ENCODE measurements at regions not wholly inside any gene's neighbourhood (a gene's known extent, or its start where the extent isn't known, plus 50 kb on each side); places are given as distances from the start of the nearest gene placed in this dataset.

DNA sequence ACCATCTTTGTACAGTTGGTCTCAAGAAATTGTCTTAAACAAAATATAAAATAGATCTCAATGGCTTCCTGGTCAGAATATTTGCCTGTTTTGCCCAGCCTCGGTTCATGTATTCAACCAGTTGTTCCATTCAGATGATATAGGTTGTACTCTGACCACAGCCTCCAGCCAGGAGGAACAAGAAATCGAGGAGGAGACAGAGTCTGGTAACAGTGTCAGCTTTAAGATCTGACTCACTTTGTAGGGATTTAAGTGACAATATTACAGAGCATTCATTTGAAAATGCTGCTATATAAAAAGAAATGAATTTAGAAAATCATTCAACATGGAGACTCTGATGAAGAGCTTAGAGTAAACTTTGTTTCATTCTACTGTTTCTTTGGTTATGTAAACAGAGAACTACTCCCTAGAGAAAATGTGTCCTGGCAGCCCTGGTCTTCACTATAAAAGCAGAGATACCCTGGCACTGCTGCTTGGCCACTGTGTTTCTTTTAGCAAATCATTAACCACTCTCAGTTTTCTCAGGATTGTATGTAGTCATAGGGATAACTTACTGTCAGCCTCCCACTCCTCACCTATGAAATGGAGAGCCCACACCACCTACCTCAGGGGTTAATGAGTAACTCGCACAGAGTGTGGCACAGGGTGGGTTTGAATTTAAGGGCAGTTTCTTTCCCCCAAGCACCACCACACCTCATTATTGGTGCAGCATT is 53.5 kb downstream of the PAGE2 start:
- TF ChIP-seq CTCF (IDR thresholded peaks at IDR 0.05) = no peak
- no peaks in the 10 kb centered on the region for H3K4me1 ChIP-seq
- no peak overlapping the region for H3K4me3 ChIP-seq
- no peak for DNase-seq (ENCODE audit: low spot score in 2 of 2)
- H3K9me3 ChIP-seq = no peaks in the 10 kb centered on the region
- H3K27ac ChIP-seq = no peak overlapping the region
- H3K27me3 ChIP-seq = no peaks in the 10 kb centered on the region
- intact Hi-C loops (cut with DNase I) = no loop called here
- no peaks in the 10 kb centered on the region for H3K36me3 ChIP-seq

DNA sequence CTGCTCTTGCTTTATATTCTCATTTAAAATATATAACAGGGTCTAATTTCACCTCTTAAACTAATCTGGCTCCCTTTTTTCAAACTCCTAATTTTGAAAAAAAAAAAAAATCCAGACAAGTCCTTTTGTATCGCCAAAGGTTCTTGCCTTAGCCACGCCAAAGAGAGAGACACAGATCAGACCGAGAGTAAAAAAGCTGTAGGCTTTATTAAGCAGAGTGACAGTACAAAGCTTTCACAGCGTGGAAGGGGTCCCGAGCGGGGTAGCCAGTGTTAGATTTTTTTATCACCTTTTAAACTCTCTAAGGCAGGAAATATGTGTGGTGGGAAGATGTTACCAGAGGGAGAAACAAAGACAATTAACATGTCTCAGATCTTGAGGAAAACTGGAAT is 54.1 kb downstream of the PAGE2 start:
- Histone ChIP-seq H3K36me3 (no peaks in the 10 kb centered on the region), H3K27me3 (no peaks in the 10 kb centered on the region), H3K27ac (no peak overlapping the region), H3K4me3 (no peak overlapping the region), H3K4me1 (no peaks in the 10 kb centered on the region), H3K9me3 (no peaks in the 10 kb centered on the region)
- no peak for TF ChIP-seq CTCF (IDR thresholded peaks at IDR 0.05)
- intact Hi-C loops (cut with DNase I) = no loop called here
- no peak for DNase-seq (ENCODE audit: low spot score in 2 of 2)

DNA sequence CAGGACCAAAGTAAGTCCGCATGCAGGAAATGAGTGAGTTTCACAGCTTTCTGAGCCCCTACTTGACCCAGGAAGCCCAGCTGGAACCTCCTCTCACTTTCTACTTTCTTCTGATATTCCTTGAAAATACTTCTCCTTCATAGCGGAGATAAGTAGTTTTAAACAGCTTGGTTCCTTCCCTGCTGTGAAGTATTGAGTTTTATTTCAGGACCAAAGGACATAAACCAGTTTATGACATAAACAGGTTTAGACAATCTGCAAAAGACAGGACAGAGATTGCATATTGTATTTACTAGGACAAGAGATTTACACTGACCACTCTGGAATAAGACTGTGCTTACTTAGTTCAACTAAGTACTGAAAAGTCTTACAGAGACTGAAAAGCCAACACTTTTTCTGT is 54.8 kb downstream of the PAGE2 start:
- Histone ChIP-seq H3K9me3 (no peaks in the 10 kb centered on the region), H3K27ac (no peak overlapping the region), H3K36me3 (no peaks in the 10 kb centered on the region), H3K4me1 (no peaks in the 10 kb centered on the region), H3K4me3 (no peak overlapping the region), H3K27me3 (no peaks in the 10 kb centered on the region)
- intact Hi-C loops (cut with DNase I) = no loop called here
- TF ChIP-seq CTCF (IDR thresholded peaks at IDR 0.05) = no peak
- no peak for DNase-seq (ENCODE audit: low spot score in 2 of 2)

DNA sequence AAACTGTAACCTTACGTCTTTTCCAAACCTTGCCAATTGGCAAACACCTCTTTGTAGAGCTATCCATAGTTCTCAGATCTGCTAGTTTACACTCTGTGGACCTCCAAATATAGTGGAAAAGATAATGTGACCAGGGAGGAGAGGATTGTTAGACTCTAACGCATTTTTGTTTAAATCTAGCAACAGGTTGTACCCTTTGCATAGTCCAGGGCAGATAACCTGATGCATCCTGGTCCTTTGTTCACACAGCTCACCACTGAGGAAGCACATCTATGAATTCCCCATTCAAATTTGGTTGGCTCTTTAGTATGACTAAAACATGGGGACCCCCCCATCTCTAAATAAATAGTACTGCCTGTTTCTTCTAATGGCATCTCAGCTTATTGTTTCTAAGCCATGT is 55.9 kb downstream of the PAGE2 start:
- no peaks in the 10 kb centered on the region for H3K27me3 ChIP-seq
- no peak overlapping the region for H3K27ac ChIP-seq
- intact Hi-C loops (cut with DNase I) = no loop called here
- no peaks in the 10 kb centered on the region for H3K4me1 ChIP-seq
- H3K4me3 ChIP-seq = no peak overlapping the region
- no peak for TF ChIP-seq CTCF (IDR thresholded peaks at IDR 0.05)
- H3K9me3 ChIP-seq = no peaks in the 10 kb centered on the region
- H3K36me3 ChIP-seq = no peaks in the 10 kb centered on the region
- DNase-seq (ENCODE audit: low spot score in 2 of 2) = no peak

DNA sequence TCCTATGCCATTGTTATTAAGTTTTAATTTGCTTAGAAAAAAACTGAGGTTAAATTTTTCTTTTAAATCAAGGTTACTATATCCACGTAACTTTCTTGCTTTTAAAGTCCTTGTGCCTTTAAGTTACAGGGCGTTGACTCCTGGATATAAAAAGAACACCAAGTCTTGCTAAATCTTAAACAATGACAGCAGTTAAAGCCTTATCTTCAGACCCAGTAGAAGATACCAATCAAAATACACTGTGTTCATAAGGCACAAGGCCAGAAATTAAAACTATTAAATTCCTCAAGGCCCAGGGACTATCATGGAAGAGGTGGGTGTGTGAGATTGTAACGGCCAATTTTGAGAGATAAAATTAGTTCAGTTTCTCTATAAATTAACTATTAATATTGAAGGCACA is 60.4 kb downstream of the PAGE2 start:
- no peak overlapping the region for H3K27ac ChIP-seq
- H3K4me1 ChIP-seq = no peaks in the 10 kb centered on the region
- no peak for DNase-seq (ENCODE audit: low spot score in 2 of 2)
- H3K27me3 ChIP-seq = no peaks in the 10 kb centered on the region
- H3K36me3 ChIP-seq = no peaks in the 10 kb centered on the region
- intact Hi-C loops (cut with DNase I) = no loop called here
- H3K4me3 ChIP-seq = no peak overlapping the region
- no peak for TF ChIP-seq CTCF (IDR thresholded peaks at IDR 0.05)
- no peaks in the 10 kb centered on the region for H3K9me3 ChIP-seq

DNA sequence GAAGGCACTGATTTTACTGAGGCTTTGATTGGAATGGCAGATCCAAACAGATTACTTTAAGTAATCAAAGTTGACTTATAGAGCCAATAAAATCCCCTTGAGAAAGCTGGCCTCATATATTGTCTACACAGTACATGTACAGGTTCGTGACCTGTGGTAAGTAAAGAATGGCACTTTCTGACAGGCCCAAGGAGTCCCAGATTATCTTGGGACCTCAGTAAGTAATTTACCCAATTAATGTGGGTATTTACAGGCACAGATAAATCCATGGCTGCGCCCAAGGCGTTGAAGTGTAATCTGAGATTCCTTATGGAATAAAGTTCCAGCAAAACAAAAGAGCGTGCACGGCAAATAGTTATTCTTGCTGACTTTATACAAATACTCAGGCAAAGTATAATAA is 62.4 kb downstream of the PAGE2 start:
- no peak for TF ChIP-seq CTCF (IDR thresholded peaks at IDR 0.05)
- intact Hi-C loops (cut with DNase I) = no loop called here
- H3K27me3 ChIP-seq = no peaks in the 10 kb centered on the region
- no peak for DNase-seq (ENCODE audit: low spot score in 2 of 2)
- no peaks in the 10 kb centered on the region for H3K36me3 ChIP-seq
- no peaks in the 10 kb centered on the region for H3K9me3 ChIP-seq
- H3K4me1 ChIP-seq = no peaks in the 10 kb centered on the region
- no peak overlapping the region for H3K27ac ChIP-seq
- H3K4me3 ChIP-seq = no peak overlapping the region
